ENCODE measurements at regions not wholly inside any gene's neighbourhood (a gene's known extent, or its start where the extent isn't known, plus 50 kb on each side); places are given as distances from the start of the nearest gene placed in this dataset.
"Not testable (repeated sequence)": the region's sequence is repeated elsewhere in the genome, so short reads cannot be mapped to it uniquely, and the experiment has no call there.

GRCh38 chr3:106858321-106858720 lies 518.9 kb upstream of the CCDC54 start:
- TF ChIP-seq CTCF (IDR thresholded peaks at IDR 0.05; ENCODE audit: borderline replicate concordance, extremely low read depth, low read length, poor library complexity, severe bottlenecking); EZH2 (IDR thresholded peaks at IDR 0.05; ENCODE audit: borderline replicate concordance, low read depth, low read length, severe bottlenecking): not testable (repeated sequence)
